Caco-2 (cell line): ENCODE measurements at regions not wholly inside any gene's neighbourhood (a gene's known extent, or its start where the extent isn't known, plus 50 kb on each side); places are given as distances from the start of the nearest gene placed in this dataset.

Experiments
- BruUV-seq: library from RNA; stranded (reverse); fragments of 400-500 nt; replicated peaks from 2 replicates; lab custom pipeline; 2021; lab: Mats Ljungman, UMichigan
- CTCF ChIA-PET: fragments of 300-600 bp; sonication (Branson Sonifier 250); formaldehyde crosslinking; loops from one replicate; lab custom pipeline; 2022; ENCODE audit warnings: antibody characterized with exemption; lab: Charles Lee
- POLR2A ChIA-PET: fragments of 300-600 bp; sonication (Branson Sonifier 250); formaldehyde crosslinking; loops from one replicate; lab custom pipeline; 2022; ENCODE audit warnings: antibody characterized with exemption; lab: Charles Lee
- DNase-seq, 2 experiments: peaks; one replicate each; pipeline versions ENCODE4 v3.0.0 to v3.0.0-alpha.2; 2020 to 2022
- H3K27me3 ChIP-seq: replicated peaks from 2 replicates; pipeline ENCODE4 v1.6.0; 2011; ENCODE audit warnings: low read length; ENCODE audit not compliant: control insufficient read depth, insufficient read depth
- H3K36me3 ChIP-seq: 2 replicates; pipeline ENCODE4 v1.5.1; 2011; ENCODE audit warnings: low read length; ENCODE audit not compliant: control insufficient read depth, insufficient read depth
- H3K4me1 ChIP-seq: fragments of 250-450 bp; sonication (Bioruptor Pico); 2 replicates; pipeline ENCODE4 v1.5.1; 2020; ENCODE audit warnings: mild to moderate bottlenecking
- H3K4me3 ChIP-seq: 2 replicates; pipeline ENCODE4 v1.5.1; 2011; ENCODE audit warnings: low read depth, mild to moderate bottlenecking, control low read depth, low read length
- H3K9me3 ChIP-seq: fragments of 250-450 bp; sonication (Bioruptor Pico); 2 replicates; pipeline ENCODE4 v1.5.1; 2020; ENCODE audit warnings: mild to moderate bottlenecking, moderate library complexity
- H3K27ac Mint-ChIP-seq: one replicate; pipeline ENCODE4 v1.8.0; 2022; ENCODE audit warnings: mixed read lengths; ENCODE audit not compliant: unreplicated experiment
- H3K27me3 Mint-ChIP-seq: one replicate; pipeline ENCODE4 v1.8.0; 2022; ENCODE audit warnings: mixed read lengths; ENCODE audit not compliant: insufficient read depth, unreplicated experiment
- H3K36me3 Mint-ChIP-seq: one replicate; pipeline ENCODE4 v1.8.0; 2022; ENCODE audit warnings: mild to moderate bottlenecking, mixed read lengths; ENCODE audit not compliant: insufficient read depth, unreplicated experiment
- H3K4me1 Mint-ChIP-seq: one replicate; pipeline ENCODE4 v1.8.0; 2022; ENCODE audit warnings: low read depth, mixed read lengths; ENCODE audit not compliant: unreplicated experiment
- H3K4me3 Mint-ChIP-seq: one replicate; pipeline ENCODE4 v1.8.0; 2022; ENCODE audit warnings: mild to moderate bottlenecking, moderate library complexity, mixed read lengths; ENCODE audit not compliant: unreplicated experiment
- H3K9me3 Mint-ChIP-seq: one replicate; pipeline ENCODE4 v1.8.0; 2022; ENCODE audit warnings: mixed read lengths; ENCODE audit not compliant: unreplicated experiment
- intact Hi-C: fragments of 100-400 bp; cut with micrococcal nuclease; formaldehyde crosslinking; loops from one replicate; pipeline ENCODE4 v1.10.0; 2022; ENCODE audit not compliant: unreplicated experiment
- TF ChIP-seq, protein P1 (sequence below), 2 experiments: fragments of 200-600 bp in 1 of 2; IDR thresholded peaks; 1 replicate in 1 of 2; 2 replicates in 1 of 2; pipeline versions ENCODE4 v1.5.1 to v1.8.0; 2011 to 2022; ENCODE audit warnings: antibody characterized with exemption in 1 of 2, control low read depth in 1 of 2, inconsistent platforms in 1 of 2, low read depth in 1 of 2, low read length in 1 of 2, mild to moderate bottlenecking in 1 of 2, moderate library complexity in 1 of 2; ENCODE audit not compliant: insufficient read depth in 1 of 2, severe bottlenecking in 1 of 2, unreplicated experiment in 1 of 2

DNA sequence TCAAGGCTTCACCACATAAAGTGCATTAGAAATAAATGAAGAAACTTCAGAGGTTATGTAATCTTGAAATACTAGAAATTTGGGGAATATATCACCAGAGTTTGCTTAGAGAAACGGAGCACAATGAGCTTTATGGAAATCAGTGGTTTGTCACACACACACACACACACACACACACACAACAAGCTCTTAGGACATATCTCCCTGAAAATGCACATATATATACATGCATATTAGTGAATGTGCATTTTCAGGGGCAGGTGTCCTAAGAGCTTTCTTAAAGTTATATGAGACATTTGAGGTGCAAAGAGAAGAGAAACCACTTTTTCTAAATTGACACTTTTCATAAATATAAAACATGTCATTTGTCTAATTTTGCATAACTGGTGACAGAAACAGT, 93.7 kb upstream of the CARD18 start:
- no peak overlapping the region for H3K4me3 Mint-ChIP-seq
- no peaks in the 10 kb centered on the region for H3K36me3 Mint-ChIP-seq
- H3K27me3 Mint-ChIP-seq: no peaks in the 10 kb centered on the region
- no peak for DNase-seq
- H3K9me3 Mint-ChIP-seq: peaks cover 10% of the 10 kb centered on the region
- Histone ChIP-seq H3K4me3 (no peak overlapping the region), H3K36me3 (no peaks in the 10 kb centered on the region), H3K4me1 (peaks cover 6% of the 10 kb centered on the region), H3K9me3 (no peaks in the 10 kb centered on the region), H3K27me3 (no peaks in the 10 kb centered on the region)
- no TSS peak for BruUV-seq
- TF ChIP-seq, protein P1, sequence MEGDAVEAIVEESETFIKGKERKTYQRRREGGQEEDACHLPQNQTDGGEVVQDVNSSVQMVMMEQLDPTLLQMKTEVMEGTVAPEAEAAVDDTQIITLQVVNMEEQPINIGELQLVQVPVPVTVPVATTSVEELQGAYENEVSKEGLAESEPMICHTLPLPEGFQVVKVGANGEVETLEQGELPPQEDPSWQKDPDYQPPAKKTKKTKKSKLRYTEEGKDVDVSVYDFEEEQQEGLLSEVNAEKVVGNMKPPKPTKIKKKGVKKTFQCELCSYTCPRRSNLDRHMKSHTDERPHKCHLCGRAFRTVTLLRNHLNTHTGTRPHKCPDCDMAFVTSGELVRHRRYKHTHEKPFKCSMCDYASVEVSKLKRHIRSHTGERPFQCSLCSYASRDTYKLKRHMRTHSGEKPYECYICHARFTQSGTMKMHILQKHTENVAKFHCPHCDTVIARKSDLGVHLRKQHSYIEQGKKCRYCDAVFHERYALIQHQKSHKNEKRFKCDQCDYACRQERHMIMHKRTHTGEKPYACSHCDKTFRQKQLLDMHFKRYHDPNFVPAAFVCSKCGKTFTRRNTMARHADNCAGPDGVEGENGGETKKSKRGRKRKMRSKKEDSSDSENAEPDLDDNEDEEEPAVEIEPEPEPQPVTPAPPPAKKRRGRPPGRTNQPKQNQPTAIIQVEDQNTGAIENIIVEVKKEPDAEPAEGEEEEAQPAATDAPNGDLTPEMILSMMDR (IDR thresholded peaks at IDR 0.05; ENCODE audit: insufficient read depth in 1 of 2, low read depth in 1 of 2, low read length in 1 of 2, severe bottlenecking in 1 of 2, unreplicated experiment in 1 of 2): no peak
- CTCF ChIA-PET: no interaction called here
- no peak overlapping the region for H3K27ac Mint-ChIP-seq
- POLR2A ChIA-PET: no interaction called here
- H3K4me1 Mint-ChIP-seq: peaks cover 6% of the 10 kb centered on the region
- intact Hi-C loops: no loop called here

DNA sequence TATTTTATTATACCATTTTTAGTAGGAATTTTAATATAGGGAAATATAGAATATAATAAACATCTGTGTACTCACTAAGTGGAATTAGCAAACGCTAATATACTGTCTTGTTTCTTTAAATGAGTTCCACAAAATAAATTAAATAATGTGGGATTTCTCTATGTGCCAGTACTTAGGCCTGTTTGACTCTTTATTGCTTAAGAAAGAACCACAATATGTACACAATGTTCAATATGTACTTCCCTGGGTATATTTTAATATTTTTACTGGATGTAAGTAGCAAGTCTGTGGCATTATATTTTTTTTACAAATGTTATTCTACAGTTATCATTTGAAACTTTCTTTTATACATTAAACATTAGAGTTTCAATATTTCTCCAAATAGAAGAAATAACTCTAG, 92.5 kb upstream of the CARD18 start:
- H3K36me3 Mint-ChIP-seq: no peaks in the 10 kb centered on the region
- CTCF ChIA-PET: no interaction called here
- Histone ChIP-seq H3K4me1 (peaks cover 19% of the 10 kb centered on the region), H3K4me3 (no peak overlapping the region), H3K9me3 (no peaks in the 10 kb centered on the region), H3K27me3 (no peaks in the 10 kb centered on the region), H3K36me3 (no peaks in the 10 kb centered on the region)
- no peak overlapping the region for H3K27ac Mint-ChIP-seq
- H3K27me3 Mint-ChIP-seq: no peaks in the 10 kb centered on the region
- DNase-seq: no peak
- H3K9me3 Mint-ChIP-seq: peaks cover 11% of the 10 kb centered on the region
- H3K4me1 Mint-ChIP-seq: peaks cover 13% of the 10 kb centered on the region
- no peak overlapping the region for H3K4me3 Mint-ChIP-seq
- POLR2A ChIA-PET: no interaction called here
- no TSS peak for BruUV-seq
- intact Hi-C loops: no loop called here
- TF ChIP-seq, protein P1 (IDR thresholded peaks at IDR 0.05; ENCODE audit: insufficient read depth in 1 of 2, low read depth in 1 of 2, low read length in 1 of 2, severe bottlenecking in 1 of 2, unreplicated experiment in 1 of 2): no peak

DNA sequence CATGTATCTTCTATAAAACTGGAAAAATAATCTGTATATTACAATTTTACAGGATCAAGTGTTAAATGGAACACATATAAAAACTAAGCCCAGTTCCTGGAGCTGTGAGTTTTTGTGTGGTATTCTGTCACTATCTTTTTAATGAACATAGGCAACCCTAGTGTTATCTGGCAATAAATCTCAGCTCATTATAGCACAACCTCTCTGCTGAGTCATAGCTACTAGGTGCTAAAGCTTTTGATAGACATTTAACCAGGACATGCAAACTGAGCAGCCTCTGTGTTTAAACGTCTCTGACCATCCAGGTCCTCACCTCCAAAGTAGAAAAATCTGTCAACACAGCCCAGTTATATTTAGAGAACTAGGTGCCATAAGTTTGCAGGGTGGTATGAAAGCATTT, 91.0 kb upstream of the CARD18 start:
- no peak overlapping the region for H3K27ac Mint-ChIP-seq
- H3K4me3 Mint-ChIP-seq: no peak overlapping the region
- H3K36me3 Mint-ChIP-seq: no peaks in the 10 kb centered on the region
- no TSS peak for BruUV-seq
- H3K9me3 Mint-ChIP-seq: peaks cover 11% of the 10 kb centered on the region
- ChIA-PET POLR2A (interaction anchor here (0.6 kb wide), 1 partner anchor 449 kb away, joined by 3 read pairs; no protein-coding TSS in a partner anchor), CTCF (no interaction called here)
- Histone ChIP-seq H3K4me3 (no peak overlapping the region), H3K27me3 (no peaks in the 10 kb centered on the region), H3K36me3 (no peaks in the 10 kb centered on the region), H3K4me1 (peaks cover 32% of the 10 kb centered on the region), H3K9me3 (no peaks in the 10 kb centered on the region)
- TF ChIP-seq, protein P1 (IDR thresholded peaks at IDR 0.05; ENCODE audit: insufficient read depth in 1 of 2, low read depth in 1 of 2, low read length in 1 of 2, severe bottlenecking in 1 of 2, unreplicated experiment in 1 of 2): no peak
- H3K27me3 Mint-ChIP-seq: no peaks in the 10 kb centered on the region
- intact Hi-C loops: no loop called here
- no peak for DNase-seq
- peaks cover 27% of the 10 kb centered on the region for H3K4me1 Mint-ChIP-seq
